ENCODE measurements at regions not wholly inside any gene's neighbourhood (a gene's known extent, or its start where the extent isn't known, plus 50 kb on each side); places are given as distances from the start of the nearest gene placed in this dataset.

DNA sequence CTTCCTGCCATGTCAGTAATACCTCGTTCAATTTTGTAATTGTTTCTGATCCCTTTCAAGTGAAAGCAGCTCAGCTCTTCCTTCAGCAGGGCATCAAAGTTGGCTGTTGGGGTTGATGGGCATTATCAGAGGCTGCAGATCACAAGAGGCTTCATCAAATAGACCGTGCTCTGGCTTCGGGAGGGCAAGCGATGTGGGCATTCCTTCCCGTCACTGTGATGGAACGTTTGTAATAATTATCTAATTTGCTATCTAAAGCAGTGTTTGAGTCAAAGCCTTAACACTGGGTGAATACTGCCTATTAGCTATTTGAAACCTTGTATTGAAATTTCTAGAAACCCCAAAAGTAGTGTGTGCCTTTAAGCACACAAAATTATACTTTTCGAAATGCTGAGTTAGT lies 170.1 kb downstream of the OTUD1 start:
- H3K4me3 ChIP-seq (ENCODE audit: low read depth, low read length) = no peak overlapping the region
- TF ChIP-seq, protein P1, sequence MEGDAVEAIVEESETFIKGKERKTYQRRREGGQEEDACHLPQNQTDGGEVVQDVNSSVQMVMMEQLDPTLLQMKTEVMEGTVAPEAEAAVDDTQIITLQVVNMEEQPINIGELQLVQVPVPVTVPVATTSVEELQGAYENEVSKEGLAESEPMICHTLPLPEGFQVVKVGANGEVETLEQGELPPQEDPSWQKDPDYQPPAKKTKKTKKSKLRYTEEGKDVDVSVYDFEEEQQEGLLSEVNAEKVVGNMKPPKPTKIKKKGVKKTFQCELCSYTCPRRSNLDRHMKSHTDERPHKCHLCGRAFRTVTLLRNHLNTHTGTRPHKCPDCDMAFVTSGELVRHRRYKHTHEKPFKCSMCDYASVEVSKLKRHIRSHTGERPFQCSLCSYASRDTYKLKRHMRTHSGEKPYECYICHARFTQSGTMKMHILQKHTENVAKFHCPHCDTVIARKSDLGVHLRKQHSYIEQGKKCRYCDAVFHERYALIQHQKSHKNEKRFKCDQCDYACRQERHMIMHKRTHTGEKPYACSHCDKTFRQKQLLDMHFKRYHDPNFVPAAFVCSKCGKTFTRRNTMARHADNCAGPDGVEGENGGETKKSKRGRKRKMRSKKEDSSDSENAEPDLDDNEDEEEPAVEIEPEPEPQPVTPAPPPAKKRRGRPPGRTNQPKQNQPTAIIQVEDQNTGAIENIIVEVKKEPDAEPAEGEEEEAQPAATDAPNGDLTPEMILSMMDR (IDR thresholded peaks at IDR 0.05; ENCODE audit: low read depth, low read length) = no peak

DNA sequence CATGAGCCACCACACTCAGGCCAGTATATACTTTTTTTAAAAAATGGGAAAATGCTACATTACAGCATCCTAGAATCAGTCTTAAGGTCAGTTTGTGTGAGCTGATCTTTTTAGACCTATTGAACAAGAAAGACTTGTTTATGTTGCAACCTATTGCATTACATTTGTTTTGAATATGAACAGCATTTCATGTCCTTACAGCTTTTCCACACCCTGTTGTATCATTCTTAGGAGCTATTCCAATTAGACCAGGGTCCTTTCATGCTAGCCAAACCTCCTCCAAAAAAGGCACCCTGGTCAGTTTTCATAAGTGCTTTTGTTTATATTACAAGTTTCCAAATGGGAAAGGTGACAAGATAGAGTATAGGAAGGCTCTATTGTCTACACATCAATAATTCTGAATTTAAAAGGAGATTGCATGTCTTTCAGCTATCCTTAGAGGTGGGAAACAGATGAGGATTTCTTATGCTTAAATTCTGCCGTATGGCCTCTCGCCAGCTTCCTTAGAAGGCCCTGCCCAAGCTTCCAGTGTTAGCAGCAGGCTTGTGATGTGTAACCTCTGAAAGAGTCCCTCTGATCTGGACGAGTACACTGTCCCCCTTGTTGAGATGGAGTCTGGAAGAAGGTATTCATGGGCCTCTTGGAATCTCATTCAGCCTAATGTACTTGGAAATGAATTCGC lies 171.9 kb downstream of the OTUD1 start:
- no peak overlapping the region for H3K4me3 ChIP-seq (ENCODE audit: low read depth, low read length)
- TF ChIP-seq, protein P1 (IDR thresholded peaks at IDR 0.05; ENCODE audit: low read depth, low read length) = no peak

DNA sequence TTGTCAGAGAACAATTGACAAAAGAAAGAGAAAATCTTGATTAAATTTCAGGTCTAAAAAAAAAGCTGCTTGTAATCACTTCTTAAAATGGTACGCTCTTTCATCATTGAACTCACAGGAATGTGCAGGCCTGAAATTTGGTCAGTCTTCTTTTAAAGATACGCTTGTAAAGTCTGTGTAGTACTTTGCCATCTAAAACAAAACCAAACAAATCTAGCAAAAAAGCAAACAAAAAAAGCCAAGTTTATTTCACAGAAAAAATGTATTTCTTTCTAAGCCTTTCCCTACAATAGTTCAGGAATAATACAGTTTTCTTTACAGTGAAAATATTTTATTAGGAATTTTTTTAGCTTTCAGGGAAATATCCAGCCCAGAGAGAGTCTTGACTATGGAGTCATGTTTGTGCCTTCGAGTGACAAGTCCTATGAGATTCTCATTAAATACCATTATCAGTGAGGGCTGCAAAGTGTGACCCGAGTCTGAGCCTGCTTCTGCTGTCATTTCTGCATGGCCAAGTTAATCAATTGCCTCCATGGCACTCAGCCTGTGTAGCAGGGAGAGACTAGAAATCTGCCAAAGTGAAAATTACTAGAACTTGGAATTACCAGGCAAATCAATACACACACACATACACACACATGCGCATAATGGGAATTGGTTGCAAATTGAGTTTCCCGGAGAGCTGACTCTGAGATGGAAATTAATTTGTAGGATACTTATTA lies 172.6 kb downstream of the OTUD1 start:
- TF ChIP-seq, protein P1 (IDR thresholded peaks at IDR 0.05; ENCODE audit: low read depth, low read length) = no peak
- H3K4me3 ChIP-seq (ENCODE audit: low read depth, low read length) = no peak overlapping the region

DNA sequence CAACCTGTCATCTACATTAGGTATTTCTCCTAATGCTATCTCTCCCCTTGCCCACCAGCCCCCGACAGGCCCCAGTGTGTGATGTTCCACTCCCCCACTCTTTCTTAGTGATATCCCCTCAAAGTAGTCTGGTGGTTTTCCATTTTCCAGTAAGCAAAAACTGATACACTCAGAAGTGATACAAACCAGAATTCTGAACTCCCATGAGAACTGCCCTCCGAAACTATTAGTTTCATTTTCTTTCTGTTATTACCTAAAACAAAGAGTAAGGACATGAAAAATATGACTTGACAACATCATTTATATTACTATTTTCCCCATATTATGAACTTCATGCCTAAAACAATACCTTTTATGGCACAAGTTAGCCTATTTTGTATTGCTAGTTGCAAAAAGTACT lies 175.0 kb downstream of the OTUD1 start:
- no peak overlapping the region for H3K4me3 ChIP-seq (ENCODE audit: low read depth, low read length)
- TF ChIP-seq, protein P1 (IDR thresholded peaks at IDR 0.05; ENCODE audit: low read depth, low read length) = no peak

DNA sequence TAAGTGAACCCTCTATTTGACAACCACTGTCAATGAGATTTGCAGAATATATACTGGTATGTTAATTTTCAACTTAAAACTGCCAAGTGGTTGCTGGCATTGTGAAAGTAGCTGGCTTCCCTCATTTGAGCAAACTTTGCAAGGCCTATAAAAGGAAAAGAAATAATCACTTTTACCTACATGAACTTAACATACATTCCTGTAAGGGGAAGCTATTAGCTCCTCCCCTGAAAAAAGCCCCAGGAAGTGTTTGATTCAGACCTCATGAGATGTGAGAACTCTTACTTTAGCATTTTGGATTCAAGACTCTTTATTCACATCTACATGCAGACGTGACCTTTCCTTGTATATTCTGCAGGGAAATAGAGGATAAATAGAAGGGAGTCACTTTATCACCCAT lies 175.6 kb downstream of the OTUD1 start:
- TF ChIP-seq, protein P1 (IDR thresholded peaks at IDR 0.05; ENCODE audit: low read depth, low read length) = no peak
- no peak overlapping the region for H3K4me3 ChIP-seq (ENCODE audit: low read depth, low read length)

DNA sequence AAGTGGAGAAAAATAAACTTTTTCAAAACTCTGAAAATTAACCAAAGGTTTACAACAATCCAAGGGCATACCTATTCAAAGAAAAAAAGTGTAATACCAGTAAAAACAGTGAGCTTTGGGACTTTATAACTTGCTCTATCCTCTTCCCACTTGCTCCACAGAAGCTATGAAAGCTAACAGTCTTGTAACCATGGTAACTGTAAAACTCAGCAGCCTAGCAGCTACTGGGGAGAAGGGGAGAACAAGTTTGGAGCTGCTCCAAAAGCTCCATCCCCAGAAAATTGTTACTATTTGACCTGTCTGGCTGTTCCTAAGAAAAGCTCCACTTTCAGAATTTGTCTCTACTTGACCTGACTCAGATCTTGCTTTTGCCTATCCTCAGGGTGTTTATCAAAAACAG lies 191.5 kb downstream of the OTUD1 start:
- no peak overlapping the region for H3K4me3 ChIP-seq (ENCODE audit: low read depth, low read length)
- TF ChIP-seq, protein P1 (IDR thresholded peaks at IDR 0.05; ENCODE audit: low read depth, low read length) = no peak

DNA sequence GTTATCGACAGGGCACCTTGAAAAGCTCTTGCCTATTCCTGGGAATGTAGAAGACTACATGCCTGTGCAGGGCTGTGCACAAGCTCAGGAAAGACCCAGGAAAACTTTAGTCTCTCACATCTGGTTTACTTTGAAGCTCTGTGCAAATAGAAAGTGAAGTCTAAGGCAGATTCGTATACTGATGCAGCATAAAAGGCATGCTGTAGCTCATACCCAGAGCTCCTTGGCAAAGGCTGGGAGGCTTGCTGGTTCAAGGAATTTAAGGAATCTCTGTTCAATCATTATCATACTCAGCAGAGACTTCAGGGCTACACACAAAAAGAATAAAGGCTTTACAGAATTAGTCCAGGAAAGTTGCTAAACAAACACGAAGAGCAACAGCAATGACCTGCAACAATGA lies 192.0 kb downstream of the OTUD1 start:
- no peak overlapping the region for H3K4me3 ChIP-seq (ENCODE audit: low read depth, low read length)
- TF ChIP-seq, protein P1 (IDR thresholded peaks at IDR 0.05; ENCODE audit: low read depth, low read length) = no peak
